Superior temporal gyrus (tissue), 1 donor: ENCODE measurements at regions not wholly inside any gene's neighbourhood (a gene's known extent, or its start where the extent isn't known, plus 50 kb on each side); places are given as distances from the start of the nearest gene placed in this dataset.
"Not testable (repeated sequence)": the region's sequence is repeated elsewhere in the genome, so short reads cannot be mapped to it uniquely, and the experiment has no call there.

Experiments used
- DNase-seq: peaks from one replicate; pipeline ENCODE4 v3.0.0-alpha.2; 2016; ENCODE audit errors: extremely low spot score

GRCh38 chr2:117359266-117359914, 455.1 kb upstream of the DDX18 start:
- no peak for DNase-seq

DNA sequence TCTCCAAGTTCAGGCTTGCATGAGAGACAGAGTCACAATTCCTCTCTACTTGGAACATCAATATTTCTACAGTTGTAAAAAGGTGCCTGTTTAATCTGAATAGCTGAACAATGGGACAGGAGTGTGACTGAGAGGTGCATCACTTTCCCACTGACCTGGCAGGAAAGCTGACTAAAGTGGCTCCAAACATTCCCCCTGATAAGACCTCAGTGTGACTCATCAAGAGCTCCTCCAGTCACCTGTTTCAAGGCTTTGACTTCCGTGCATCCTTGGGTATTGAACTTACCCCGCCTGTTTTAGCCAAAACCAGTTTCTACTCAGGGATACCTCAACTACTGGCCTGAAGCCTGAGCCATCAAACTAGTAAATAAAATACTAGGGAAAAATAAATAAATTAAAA, 453.9 kb upstream of the DDX18 start:
- no peak for DNase-seq

- DNase-seq, result no peak
Observed at GRCh38 chr2:117378653-117379052, 435.8 kb upstream of the DDX18 start.

- DNase-seq, result no peak
Observed at GRCh38 chr2:117379928-117380327, 434.6 kb upstream of the DDX18 start.

DNA sequence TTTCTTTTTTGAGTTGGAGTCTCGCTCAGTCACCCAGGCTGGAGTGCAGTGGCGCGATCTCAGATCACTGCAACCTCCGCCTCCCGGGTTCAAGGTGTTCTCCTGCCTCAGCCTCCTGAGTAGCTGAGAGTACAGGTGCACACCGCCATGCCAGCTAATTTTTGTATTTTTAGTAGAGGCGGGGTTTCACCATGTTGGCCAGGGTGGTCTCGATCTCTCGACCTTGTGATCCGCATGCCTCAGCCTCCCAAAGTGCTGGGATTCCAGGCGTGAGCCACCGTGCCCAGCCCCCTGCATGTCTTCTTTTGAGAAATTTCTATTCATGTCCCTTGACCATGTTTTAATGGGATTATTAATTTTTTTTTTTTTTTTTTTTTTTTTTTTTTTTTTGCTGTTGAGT, 430.5 kb upstream of the DDX18 start:
- not testable (repeated sequence) for DNase-seq

DNA sequence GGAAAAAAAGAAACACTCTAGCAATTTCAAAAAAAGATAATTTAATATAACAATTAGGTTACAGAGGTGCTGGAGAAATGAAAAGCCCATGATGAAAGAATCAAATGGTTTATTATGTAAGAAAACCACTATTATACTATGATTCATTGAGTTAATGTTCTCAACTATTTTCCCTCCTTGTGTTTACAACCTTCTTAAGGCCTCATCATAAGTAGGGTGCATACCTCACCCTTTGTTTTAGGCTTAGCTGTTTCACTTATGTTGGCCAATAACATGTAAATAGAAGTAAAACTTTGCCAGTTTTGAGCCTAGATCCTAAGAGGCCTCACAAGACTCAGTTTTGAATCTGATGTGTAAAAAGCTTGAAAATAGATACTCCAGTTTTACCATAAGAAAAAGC, 418.3 kb upstream of the DDX18 start:
- no peak for DNase-seq

GRCh38 chr2:117401582-117401981, 412.9 kb upstream of the DDX18 start:
- no peak for DNase-seq

- DNase-seq, result no peak
Observed at GRCh38 chr2:117406443-117406842, 408.0 kb upstream of the DDX18 start.

DNA sequence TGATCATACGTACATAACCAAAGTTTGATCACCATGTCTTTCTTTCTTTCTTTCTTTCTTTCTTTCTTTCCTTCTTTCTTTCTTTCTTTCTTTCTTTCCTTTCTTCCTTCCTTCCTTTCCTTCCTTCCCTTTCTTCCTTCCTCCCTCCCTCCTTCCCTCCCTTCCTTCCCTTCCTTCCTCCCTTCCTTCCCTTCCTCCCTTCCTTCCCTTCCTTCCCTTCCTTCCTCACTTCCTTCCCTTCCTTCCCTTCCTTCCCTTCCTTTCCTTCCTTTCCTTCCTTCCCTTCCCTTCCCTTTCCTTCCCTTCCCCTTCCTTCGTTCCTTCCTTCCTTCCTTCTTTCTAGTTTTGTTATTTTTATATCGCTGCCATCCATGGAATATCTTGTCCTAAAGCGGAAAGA, 406.7 kb upstream of the DDX18 start:
- no peak for DNase-seq

DNA sequence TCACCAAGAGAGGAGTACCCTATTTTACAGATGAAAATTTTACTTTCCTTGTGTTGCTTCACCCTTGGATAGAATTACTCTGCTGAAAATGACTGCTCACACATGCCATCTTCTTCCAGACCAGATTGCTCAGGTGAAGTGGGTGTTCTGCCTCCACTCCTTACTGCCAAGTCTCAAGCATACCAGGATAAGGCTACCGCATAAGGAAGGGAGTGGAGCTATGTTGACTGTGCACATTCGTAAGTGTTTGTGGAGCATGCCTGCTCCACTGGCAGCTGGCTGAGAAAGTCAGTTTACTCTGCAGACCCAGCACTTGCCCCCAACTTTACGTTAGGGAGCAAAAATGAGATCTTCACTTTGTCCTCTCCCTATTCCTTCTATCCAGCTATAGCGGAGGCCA, 405.0 kb upstream of the DDX18 start:
- DNase-seq, result no peak

- no peak for DNase-seq
Observed at GRCh38 chr2:117411983-117412382, 402.5 kb upstream of the DDX18 start.

DNA sequence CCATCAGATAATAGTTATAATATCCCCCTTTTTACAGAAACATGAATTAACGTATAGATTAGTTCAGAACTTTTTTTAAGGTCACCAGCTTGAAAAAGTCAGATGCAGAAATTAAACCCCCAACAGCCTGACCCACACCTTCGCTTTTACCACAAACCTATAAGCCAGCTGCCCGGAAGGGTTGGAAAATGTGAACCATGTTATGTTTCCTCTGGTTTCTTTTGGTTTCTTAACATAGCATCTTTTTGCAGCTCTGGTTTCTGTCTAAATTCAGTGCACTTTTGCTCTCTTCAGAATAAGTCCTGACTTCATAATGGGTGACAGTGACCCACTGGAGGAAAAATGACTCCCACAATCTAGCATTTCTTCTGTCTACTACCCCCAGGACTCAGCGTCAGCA, 381.7 kb upstream of the DDX18 start:
- DNase-seq, result no peak

DNA sequence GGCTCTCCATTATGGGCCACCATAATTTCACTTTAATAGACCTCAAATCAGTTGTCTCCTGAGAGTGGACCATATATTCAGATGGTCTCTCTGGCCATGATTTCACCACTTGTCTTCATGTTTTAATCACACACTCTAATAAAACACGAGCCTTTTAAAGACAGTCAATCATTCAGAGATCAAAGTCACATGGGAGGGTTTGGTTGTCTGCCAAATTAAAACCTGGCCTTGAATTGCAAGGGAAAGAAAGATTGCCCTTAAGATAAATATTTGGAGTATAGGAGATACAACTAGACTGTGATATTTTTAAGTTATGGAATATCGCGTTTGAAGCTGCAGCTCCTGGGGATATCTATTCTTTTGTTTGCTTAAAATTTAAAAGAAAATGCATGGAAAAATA, 377.8 kb upstream of the DDX18 start:
- no peak for DNase-seq

DNA sequence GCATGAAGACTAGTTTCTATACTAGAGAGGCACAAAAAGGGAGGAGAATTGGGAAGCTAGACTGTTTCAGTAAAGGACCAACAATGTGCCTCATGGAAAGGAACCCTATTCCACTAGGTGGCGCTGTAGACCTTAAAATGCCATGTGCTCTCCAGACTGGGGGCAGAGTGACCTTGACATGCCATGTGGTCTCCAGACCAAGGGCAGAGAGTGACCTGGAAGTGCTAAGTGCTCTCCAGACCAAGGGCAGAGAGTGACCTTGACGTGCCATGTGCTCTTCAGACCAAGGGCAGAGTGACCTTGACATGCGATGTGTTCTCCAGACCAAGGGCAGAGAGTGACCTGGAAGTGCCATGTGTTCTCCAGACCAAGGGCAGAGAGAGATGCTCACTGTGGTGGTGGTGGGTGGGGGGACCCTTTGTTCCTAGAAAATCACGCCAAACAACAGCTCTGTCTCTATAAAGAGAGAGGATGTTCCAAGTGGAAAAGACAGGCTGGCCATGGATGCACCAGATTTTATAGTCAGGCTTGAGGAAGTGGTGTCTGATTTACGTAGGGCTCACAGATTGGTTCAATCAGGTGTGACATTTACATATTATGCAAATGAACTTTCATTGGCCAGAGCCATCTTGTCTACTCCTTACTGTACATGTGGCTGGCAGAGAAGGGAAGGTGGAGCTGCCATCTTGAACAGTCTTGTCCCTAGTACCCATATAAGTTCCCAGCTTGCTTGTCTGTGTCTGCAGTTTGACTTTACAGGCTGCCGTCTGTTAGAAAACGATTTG, 344.0 kb upstream of the DDX18 start:
- peak; percentile 41 for DNase-seq

DNA sequence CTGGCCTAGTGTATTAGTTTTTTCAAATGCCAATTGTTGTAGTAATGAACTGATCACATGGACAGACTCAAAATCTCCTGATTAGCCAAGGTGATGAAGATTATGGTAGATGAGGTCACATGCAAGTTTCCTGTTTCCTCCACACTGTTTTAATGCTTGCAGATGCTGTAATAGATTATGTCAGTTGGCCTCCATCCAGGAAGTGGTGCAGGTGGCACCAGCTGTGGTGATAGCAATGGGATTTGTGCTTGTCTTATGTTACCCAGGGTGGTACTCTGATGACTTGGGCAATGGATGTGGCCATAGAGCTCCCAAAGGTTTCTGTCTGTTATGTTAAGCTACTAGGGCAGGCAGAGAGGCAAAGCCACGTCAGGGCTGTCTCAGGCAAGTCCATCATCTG, 332.9 kb upstream of the DDX18 start:
- DNase-seq, result no peak

GRCh38 chr2:117485588-117485987, 328.9 kb upstream of the DDX18 start:
- DNase-seq, result peak; percentile 29

- no peak for DNase-seq
Observed at GRCh38 chr2:117486081-117486480, 328.4 kb upstream of the DDX18 start.

DNA sequence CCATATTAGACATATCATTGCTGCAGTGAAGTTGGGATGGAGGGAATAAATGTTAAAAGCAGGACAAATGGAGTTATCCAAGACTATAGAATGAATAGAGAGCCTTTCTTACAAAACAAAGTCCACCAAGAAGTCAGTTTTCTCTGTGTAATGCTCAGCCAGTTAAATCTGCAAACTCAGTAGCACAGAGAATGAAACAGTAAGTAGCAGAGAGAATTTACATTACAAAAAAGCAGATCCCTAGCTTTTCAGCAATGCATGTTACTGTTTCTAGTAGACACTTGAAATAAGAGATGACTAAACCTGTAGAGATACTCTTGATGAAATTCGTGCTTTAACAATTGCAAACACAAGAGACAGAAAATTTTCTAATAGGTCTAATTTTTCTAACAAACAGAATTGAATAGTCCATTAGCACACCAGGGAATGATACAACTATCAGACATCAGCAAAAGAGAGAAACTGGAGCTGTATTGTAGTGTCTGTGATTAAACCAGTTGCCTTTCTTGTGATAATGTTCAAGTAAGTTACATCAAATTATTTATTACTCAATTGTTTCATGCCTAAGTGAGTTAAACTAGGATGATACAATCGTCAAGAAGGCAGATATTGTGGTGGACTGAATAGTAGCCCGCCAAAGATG, 322.2 kb upstream of the DDX18 start:
- no peak for DNase-seq

GRCh38 chr2:117500721-117501120, 313.8 kb upstream of the DDX18 start:
- no peak for DNase-seq

DNA sequence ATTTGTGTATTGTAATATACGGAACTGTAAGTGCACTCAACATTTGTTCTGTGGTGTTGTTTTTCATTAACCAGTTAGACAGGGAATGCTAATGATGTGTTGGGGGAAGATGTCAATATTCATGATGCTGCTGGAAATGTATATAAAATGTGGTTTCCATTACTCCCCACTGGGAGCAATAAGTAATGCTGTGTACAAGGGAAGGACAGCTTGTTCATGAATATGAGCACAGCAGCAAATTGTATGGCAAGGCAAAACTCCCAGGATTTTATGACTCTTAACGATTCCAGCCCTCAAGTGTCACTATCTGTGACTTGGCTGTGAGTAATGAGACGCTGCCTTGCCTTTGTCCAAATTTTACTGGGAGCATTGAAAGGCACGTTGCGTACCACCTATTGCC, 312.4 kb upstream of the DDX18 start:
- DNase-seq, result no peak

DNA sequence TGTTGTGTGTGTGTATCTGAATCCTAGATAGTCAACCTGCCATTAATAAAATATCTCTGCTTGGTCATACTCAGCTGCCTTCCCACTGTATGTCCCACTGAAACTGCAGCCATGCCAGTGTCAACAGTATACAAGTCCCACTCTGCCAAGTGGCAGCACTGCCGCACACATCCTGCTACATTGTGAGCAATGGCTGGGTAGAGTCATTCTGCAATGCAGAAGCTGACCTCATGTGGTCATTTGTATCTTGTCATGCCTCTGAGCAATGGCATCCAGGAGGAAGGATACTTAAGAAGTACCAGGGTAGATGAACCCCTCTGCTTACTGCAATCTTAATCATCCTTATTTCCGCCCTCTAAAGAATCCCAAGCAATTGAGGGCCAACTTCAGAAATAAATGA, 302.2 kb upstream of the DDX18 start:
- DNase-seq, result no peak

DNA sequence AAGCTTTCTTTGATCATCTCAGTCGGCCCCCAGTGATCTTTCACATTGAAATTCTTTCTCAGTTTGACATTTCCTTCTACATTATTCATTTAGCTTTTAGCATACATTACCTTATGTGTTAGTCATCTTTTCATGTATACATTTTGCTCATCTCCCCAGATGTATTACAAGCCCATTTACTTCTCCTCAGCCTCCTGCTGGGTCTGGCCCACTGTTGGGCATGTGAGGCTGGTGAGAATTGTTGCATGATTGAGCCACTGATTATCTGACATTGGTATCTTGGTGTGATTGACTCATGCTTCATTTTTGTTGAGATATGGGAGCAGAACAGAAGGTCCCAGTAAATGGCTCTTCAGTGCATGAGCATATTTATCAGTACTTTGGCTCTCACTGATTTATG, 300.1 kb upstream of the DDX18 start:
- no peak for DNase-seq

GRCh38 chr2:117519238-117519637, 295.3 kb upstream of the DDX18 start:
- no peak for DNase-seq
